ENCODE measurements at regions not wholly inside any gene's neighbourhood (a gene's known extent, or its start where the extent isn't known, plus 50 kb on each side); places are given as distances from the start of the nearest gene placed in this dataset.

- Histone ChIP-seq H3K9me3 (no peaks in the 10 kb centered on the region), H3K4me1 (ENCODE audit: control insufficient read depth in 1 of 2, insufficient read depth in 1 of 2, low read depth in 1 of 2, low read length in 1 of 2) (no peaks in the 10 kb centered on the region), H3K4me3 (ENCODE audit: low read depth in 1 of 2, low read length in 1 of 2) (no peak overlapping the region), H3K36me3 (no peaks in the 10 kb centered on the region), H3K27me3 (no peaks in the 10 kb centered on the region), H3K27ac (no peak overlapping the region)
- no peak for TF ChIP-seq CTCF (IDR thresholded peaks at IDR 0.05)
These were observed 466.1 kb upstream of the LINC00305 start for GRCh38 chr18:64615021-64615420.

- no peak overlapping the region for H3K4me3 ChIP-seq (ENCODE audit: low read depth in 1 of 2, low read length in 1 of 2)
- H3K27ac ChIP-seq: no peak overlapping the region
- H3K4me1 ChIP-seq (ENCODE audit: control insufficient read depth in 1 of 2, insufficient read depth in 1 of 2, low read depth in 1 of 2, low read length in 1 of 2): no peaks in the 10 kb centered on the region
- no peak for TF ChIP-seq CTCF (IDR thresholded peaks at IDR 0.05)
- no peaks in the 10 kb centered on the region for H3K9me3 ChIP-seq
- H3K36me3 ChIP-seq: no peaks in the 10 kb centered on the region
- H3K27me3 ChIP-seq: no peaks in the 10 kb centered on the region
These were observed 465.6 kb upstream of the LINC00305 start for GRCh38 chr18:64614446-64614845.

GRCh38 chr18:64592246-64592645, 443.4 kb upstream of the LINC00305 start:
- no peaks in the 10 kb centered on the region for H3K4me1 ChIP-seq (ENCODE audit: control insufficient read depth in 1 of 2, insufficient read depth in 1 of 2, low read depth in 1 of 2, low read length in 1 of 2)
- H3K36me3 ChIP-seq: no peaks in the 10 kb centered on the region
- TF ChIP-seq CTCF (IDR thresholded peaks at IDR 0.05): no peak
- H3K27me3 ChIP-seq: no peaks in the 10 kb centered on the region
- H3K4me3 ChIP-seq (ENCODE audit: low read depth in 1 of 2, low read length in 1 of 2): no peak overlapping the region
- no peak overlapping the region for H3K27ac ChIP-seq
- no peaks in the 10 kb centered on the region for H3K9me3 ChIP-seq

GRCh38 chr18:64589000-64589399, 440.1 kb upstream of the LINC00305 start:
- H3K27me3 ChIP-seq: no peaks in the 10 kb centered on the region
- no peak for TF ChIP-seq CTCF (IDR thresholded peaks at IDR 0.05)

GRCh38 chr18:64566456-64566855, 417.6 kb upstream of the LINC00305 start:
- no peaks in the 10 kb centered on the region for H3K27me3 ChIP-seq
- no peak for TF ChIP-seq CTCF (IDR thresholded peaks at IDR 0.05)
- H3K36me3 ChIP-seq: no peaks in the 10 kb centered on the region
- no peaks in the 10 kb centered on the region for H3K9me3 ChIP-seq
- no peaks in the 10 kb centered on the region for H3K4me1 ChIP-seq (ENCODE audit: control insufficient read depth in 1 of 2, insufficient read depth in 1 of 2, low read depth in 1 of 2, low read length in 1 of 2)
- H3K27ac ChIP-seq: no peak overlapping the region
- H3K4me3 ChIP-seq (ENCODE audit: low read depth in 1 of 2, low read length in 1 of 2): no peak overlapping the region

More at GRCh38 chr18:64589000-64589399, 440.1 kb upstream of the LINC00305 start:
- H3K27ac ChIP-seq: no peak overlapping the region
- no peaks in the 10 kb centered on the region for H3K9me3 ChIP-seq
- H3K36me3 ChIP-seq: no peaks in the 10 kb centered on the region
- H3K4me3 ChIP-seq (ENCODE audit: low read depth in 1 of 2, low read length in 1 of 2): no peak overlapping the region
- no peaks in the 10 kb centered on the region for H3K4me1 ChIP-seq (ENCODE audit: control insufficient read depth in 1 of 2, insufficient read depth in 1 of 2, low read depth in 1 of 2, low read length in 1 of 2)

GRCh38 chr18:64562651-64563050, 413.8 kb upstream of the LINC00305 start:
- TF ChIP-seq CTCF (IDR thresholded peaks at IDR 0.05): no peak
- no peak overlapping the region for H3K4me3 ChIP-seq (ENCODE audit: low read depth in 1 of 2, low read length in 1 of 2)
- H3K4me1 ChIP-seq (ENCODE audit: control insufficient read depth in 1 of 2, insufficient read depth in 1 of 2, low read depth in 1 of 2, low read length in 1 of 2): no peaks in the 10 kb centered on the region
- H3K27me3 ChIP-seq: no peaks in the 10 kb centered on the region
- no peaks in the 10 kb centered on the region for H3K9me3 ChIP-seq
- no peak overlapping the region for H3K27ac ChIP-seq
- no peaks in the 10 kb centered on the region for H3K36me3 ChIP-seq
